DND-41 (cell line): ENCODE measurements at regions not wholly inside any gene's neighbourhood (a gene's known extent, or its start where the extent isn't known, plus 50 kb on each side); places are given as distances from the start of the nearest gene placed in this dataset.
"Not testable (repeated sequence)": the region's sequence is repeated elsewhere in the genome, so short reads cannot be mapped to it uniquely, and the experiment has no call there.

Experiments used
- ATAC-seq: fragments of 200-7000 bp; cut with Tn5 transposase; 3 replicates; pipeline ENCODE4 v1.9.1; 2021; ENCODE audit warnings: low read depth; ENCODE audit not compliant: insufficient read depth
- DNase-seq: peaks from one replicate; pipeline ENCODE4 v3.0.0-alpha.2; 2020
- H2AFZ ChIP-seq: 2 replicates; pipeline ENCODE4 v1.6.0; 2012; ENCODE audit warnings: low read depth, low read length
- H3K27ac ChIP-seq: 2 replicates; pipeline ENCODE4 v1.5.1; 2012; ENCODE audit warnings: low read length, inconsistent platforms
- H3K27me3 ChIP-seq: fragments of 200-600 bp; sonication (generic); 2 replicates; pipeline ENCODE4 v1.6.0; 2012; ENCODE audit warnings: low read length, mild to moderate bottlenecking, inconsistent platforms; ENCODE audit not compliant: insufficient read depth, poor library complexity
- H3K36me3 ChIP-seq: 2 replicates; pipeline ENCODE4 v1.5.1; 2012; ENCODE audit warnings: low read length, inconsistent platforms; ENCODE audit not compliant: insufficient read depth
- H3K4me1 ChIP-seq: 2 replicates; pipeline ENCODE4 v1.5.1; 2012; ENCODE audit warnings: mild to moderate bottlenecking, low read length; ENCODE audit not compliant: insufficient read depth
- H3K4me2 ChIP-seq: 2 replicates; pipeline ENCODE4 v1.6.0; 2012; ENCODE audit warnings: mild to moderate bottlenecking, moderate library complexity, low read length, inconsistent platforms; ENCODE audit not compliant: insufficient read depth
- H3K4me3 ChIP-seq, 2 experiments: fragments of 200-600 bp in 1 of 2; shearing (Covaris generic) in 1 of 2; 2 replicates each; pipeline ENCODE4 v1.5.1; 2012 to 2016; ENCODE audit warnings: inconsistent platforms in 2 of 2, low read length in 2 of 2, mild to moderate bottlenecking in 2 of 2, low read depth in 1 of 2, moderate library complexity in 1 of 2
- H3K79me2 ChIP-seq: 2 replicates; pipeline ENCODE4 v1.6.0; 2012; ENCODE audit warnings: low read length, inconsistent platforms; ENCODE audit not compliant: insufficient read depth
- H3K9ac ChIP-seq: 2 replicates; pipeline ENCODE4 v1.6.0; 2012; ENCODE audit warnings: low read depth, mild to moderate bottlenecking, inconsistent platforms, low read length, moderate library complexity
- H3K9me3 ChIP-seq: 2 replicates; pipeline ENCODE4 v1.5.1; 2012; ENCODE audit warnings: low read length, moderate library complexity, mild to moderate bottlenecking, inconsistent platforms; ENCODE audit not compliant: insufficient read depth, severe bottlenecking
- H4K20me1 ChIP-seq: 2 replicates; pipeline ENCODE4 v1.6.0; 2012; ENCODE audit warnings: low read length; ENCODE audit not compliant: insufficient read depth
- EZH2 ChIP-seq: IDR thresholded peaks from 3 replicates; pipeline ENCODE4 v1.6.1; 2012; ENCODE audit warnings: borderline replicate concordance, low read depth, mild to moderate bottlenecking, moderate library complexity, low read length, inconsistent platforms; ENCODE audit not compliant: severe bottlenecking
- TF ChIP-seq, protein P1 (sequence below): IDR thresholded peaks from 2 replicates; pipeline ENCODE4 v1.5.1; 2012; ENCODE audit warnings: borderline replicate concordance, low read length, moderate library complexity, mild to moderate bottlenecking; ENCODE audit not compliant: poor library complexity, severe bottlenecking; ENCODE audit errors: extremely low read depth

- Histone ChIP-seq H3K79me2 (no peaks in the 10 kb centered on the region), H3K4me1 (no peaks in the 10 kb centered on the region), H3K4me2 (no peak overlapping the region), H4K20me1 (no peaks in the 10 kb centered on the region), H3K9ac (no peak overlapping the region), H3K27me3 (no peaks in the 10 kb centered on the region), H3K4me3 (no peak overlapping the region), H3K27ac (no peak overlapping the region), H3K9me3 (no peaks in the 10 kb centered on the region), H2AFZ (no peak overlapping the region), H3K36me3 (no peaks in the 10 kb centered on the region)
- ATAC-seq (no peak), DNase-seq (no peak)
- TF ChIP-seq, protein P1, sequence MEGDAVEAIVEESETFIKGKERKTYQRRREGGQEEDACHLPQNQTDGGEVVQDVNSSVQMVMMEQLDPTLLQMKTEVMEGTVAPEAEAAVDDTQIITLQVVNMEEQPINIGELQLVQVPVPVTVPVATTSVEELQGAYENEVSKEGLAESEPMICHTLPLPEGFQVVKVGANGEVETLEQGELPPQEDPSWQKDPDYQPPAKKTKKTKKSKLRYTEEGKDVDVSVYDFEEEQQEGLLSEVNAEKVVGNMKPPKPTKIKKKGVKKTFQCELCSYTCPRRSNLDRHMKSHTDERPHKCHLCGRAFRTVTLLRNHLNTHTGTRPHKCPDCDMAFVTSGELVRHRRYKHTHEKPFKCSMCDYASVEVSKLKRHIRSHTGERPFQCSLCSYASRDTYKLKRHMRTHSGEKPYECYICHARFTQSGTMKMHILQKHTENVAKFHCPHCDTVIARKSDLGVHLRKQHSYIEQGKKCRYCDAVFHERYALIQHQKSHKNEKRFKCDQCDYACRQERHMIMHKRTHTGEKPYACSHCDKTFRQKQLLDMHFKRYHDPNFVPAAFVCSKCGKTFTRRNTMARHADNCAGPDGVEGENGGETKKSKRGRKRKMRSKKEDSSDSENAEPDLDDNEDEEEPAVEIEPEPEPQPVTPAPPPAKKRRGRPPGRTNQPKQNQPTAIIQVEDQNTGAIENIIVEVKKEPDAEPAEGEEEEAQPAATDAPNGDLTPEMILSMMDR, result no peak
- TF ChIP-seq EZH2, result no peak
Observed at GRCh38 chr3:115212615-115213014, 65.5 kb upstream of the ZBTB20 start.

GRCh38 chr3:115213052-115213451 is 66.0 kb upstream of the ZBTB20 start:
- ATAC-seq, H3K9ac ChIP-seq, H3K79me2 ChIP-seq, H3K27me3 ChIP-seq, H2AFZ ChIP-seq, DNase-seq, H4K20me1 ChIP-seq, H3K4me1 ChIP-seq, H3K4me2 ChIP-seq, H3K27ac ChIP-seq, H3K4me3 ChIP-seq, H3K36me3 ChIP-seq, H3K9me3 ChIP-seq: not testable (repeated sequence)

DNA sequence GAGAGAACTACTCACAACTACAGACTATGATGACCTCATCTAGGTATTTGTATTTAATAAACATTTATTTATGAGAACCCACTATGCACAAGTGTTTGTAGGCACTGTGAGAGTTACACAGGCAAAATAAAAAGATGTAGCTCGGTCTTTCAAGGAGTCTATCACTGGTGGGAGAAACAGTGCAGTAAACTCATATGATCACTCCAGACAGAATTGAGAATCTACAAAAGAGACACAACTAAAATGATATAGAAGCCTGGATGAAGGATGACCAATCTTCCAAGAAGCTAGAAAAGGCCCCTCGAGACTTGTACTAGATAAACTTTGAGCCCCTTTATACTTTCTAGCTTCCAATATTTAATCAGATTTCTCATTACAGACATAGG is 70.2 kb upstream of the ZBTB20 start:
- no peak for ATAC-seq
- H4K20me1 ChIP-seq, result no peaks in the 10 kb centered on the region
- DNase-seq, result no peak
- no peak overlapping the region for H2AFZ ChIP-seq
- no peaks in the 10 kb centered on the region for H3K4me1 ChIP-seq
- no peak overlapping the region for H3K9ac ChIP-seq
- H3K9me3 ChIP-seq, result no peaks in the 10 kb centered on the region
- no peaks in the 10 kb centered on the region for H3K79me2 ChIP-seq
- H3K36me3 ChIP-seq, result no peaks in the 10 kb centered on the region
- no peaks in the 10 kb centered on the region for H3K27me3 ChIP-seq
- no peak overlapping the region for H3K27ac ChIP-seq
- H3K4me2 ChIP-seq, result no peak overlapping the region
- TF ChIP-seq, protein P1, result no peak
- TF ChIP-seq EZH2, result no peak
- H3K4me3 ChIP-seq, result no peak overlapping the region

- no peak overlapping the region for H3K27ac ChIP-seq
- H3K27me3 ChIP-seq, result no peaks in the 10 kb centered on the region
- H3K9ac ChIP-seq, result no peak overlapping the region
- no peaks in the 10 kb centered on the region for H3K4me1 ChIP-seq
- DNase-seq (peak; percentile 9), ATAC-seq (no peak)
- no peak overlapping the region for H3K4me3 ChIP-seq
- no peaks in the 10 kb centered on the region for H3K79me2 ChIP-seq
- H3K36me3 ChIP-seq, result no peaks in the 10 kb centered on the region
- TF ChIP-seq EZH2, result no peak
- TF ChIP-seq, protein P1, result peak; percentile 63
- no peak overlapping the region for H3K4me2 ChIP-seq
- no peaks in the 10 kb centered on the region for H3K9me3 ChIP-seq
- no peaks in the 10 kb centered on the region for H4K20me1 ChIP-seq
- H2AFZ ChIP-seq, result no peak overlapping the region
Observed at GRCh38 chr3:115217678-115218451, 70.8 kb upstream of the ZBTB20 start.
